Testis (tissue), 2 donors: ENCODE measurements at regions not wholly inside any gene's neighbourhood (a gene's known extent, or its start where the extent isn't known, plus 50 kb on each side); places are given as distances from the start of the nearest gene placed in this dataset.

ENCODE experiments used
- DNase-seq: peaks from one replicate; pipeline ENCODE4 v3.0.0-alpha.2; 2019
- H3K27ac ChIP-seq, 2 donors: fragments of 200-600 bp; sonication (generic); one replicate each; pipeline ENCODE4 v1.5.1; 2019
- H3K27me3 ChIP-seq: fragments of 200-600 bp; sonication (generic); one replicate; pipeline ENCODE4 v1.5.1; 2019
- H3K36me3 ChIP-seq: fragments of 200-600 bp; sonication (generic); one replicate; pipeline ENCODE4 v1.5.1; 2017; ENCODE audit warnings: low read depth; ENCODE audit errors: missing control alignments
- H3K4me1 ChIP-seq: fragments of 200-600 bp; sonication (generic); one replicate; pipeline ENCODE4 v1.5.1; 2019
- H3K4me3 ChIP-seq, 2 donors: fragments of 200-600 bp; sonication (generic); one replicate each; pipeline ENCODE4 v1.5.1; 2017 to 2019
- H3K9me3 ChIP-seq: fragments of 200-600 bp; sonication (generic); one replicate; pipeline ENCODE4 v1.5.1; 2017
- POLR2A ChIP-seq: fragments of 450-650 bp; IDR thresholded peaks from one replicate; pipeline ENCODE4 v1.6.1; 2017; ENCODE audit warnings: antibody characterized with exemption, mild to moderate bottlenecking, moderate library complexity
- WGBS, 2 donors: methylation state at CpG; one replicate each; pipeline ENCODE4 v1.1.5; 2018; 5-methylcytosine and 5-hydroxymethylcytosine counted together
- intact Hi-C: fragments of 100-400 bp; cut with DNase I; formaldehyde crosslinking; loops from one replicate; pipeline ENCODE4 v1.15.1; 2023; ENCODE audit warnings: low total_unique reads
- TF ChIP-seq, protein P1 (sequence below), 3 experiments: fragments of 450-650 bp in 2 of 3; fragments of 200-600 bp in 1 of 3; sonication (generic) in 1 of 3; IDR thresholded peaks; one replicate each; pipeline ENCODE4 v1.5.1; 2016 to 2019; ENCODE audit warnings: antibody characterized with exemption in 3 of 3, mild to moderate bottlenecking in 2 of 3, moderate library complexity in 1 of 3

- Histone ChIP-seq H3K9me3 (no peaks in the 10 kb centered on the region), H3K36me3 (no peaks in the 10 kb centered on the region), H3K27ac (no peak overlapping the region), H3K4me1 (no peaks in the 10 kb centered on the region), H3K4me3 (no peak overlapping the region), H3K27me3 (no peaks in the 10 kb centered on the region)
- TF ChIP-seq, protein P1, sequence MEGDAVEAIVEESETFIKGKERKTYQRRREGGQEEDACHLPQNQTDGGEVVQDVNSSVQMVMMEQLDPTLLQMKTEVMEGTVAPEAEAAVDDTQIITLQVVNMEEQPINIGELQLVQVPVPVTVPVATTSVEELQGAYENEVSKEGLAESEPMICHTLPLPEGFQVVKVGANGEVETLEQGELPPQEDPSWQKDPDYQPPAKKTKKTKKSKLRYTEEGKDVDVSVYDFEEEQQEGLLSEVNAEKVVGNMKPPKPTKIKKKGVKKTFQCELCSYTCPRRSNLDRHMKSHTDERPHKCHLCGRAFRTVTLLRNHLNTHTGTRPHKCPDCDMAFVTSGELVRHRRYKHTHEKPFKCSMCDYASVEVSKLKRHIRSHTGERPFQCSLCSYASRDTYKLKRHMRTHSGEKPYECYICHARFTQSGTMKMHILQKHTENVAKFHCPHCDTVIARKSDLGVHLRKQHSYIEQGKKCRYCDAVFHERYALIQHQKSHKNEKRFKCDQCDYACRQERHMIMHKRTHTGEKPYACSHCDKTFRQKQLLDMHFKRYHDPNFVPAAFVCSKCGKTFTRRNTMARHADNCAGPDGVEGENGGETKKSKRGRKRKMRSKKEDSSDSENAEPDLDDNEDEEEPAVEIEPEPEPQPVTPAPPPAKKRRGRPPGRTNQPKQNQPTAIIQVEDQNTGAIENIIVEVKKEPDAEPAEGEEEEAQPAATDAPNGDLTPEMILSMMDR (IDR thresholded peaks at IDR 0.05): no peak
- no peak for TF ChIP-seq POLR2A
- intact Hi-C loops: no loop called here
- no peak for DNase-seq
Measured at GRCh38 chr10:83144461-83144860, 994.8 kb upstream of the GHITM start.

DNA sequence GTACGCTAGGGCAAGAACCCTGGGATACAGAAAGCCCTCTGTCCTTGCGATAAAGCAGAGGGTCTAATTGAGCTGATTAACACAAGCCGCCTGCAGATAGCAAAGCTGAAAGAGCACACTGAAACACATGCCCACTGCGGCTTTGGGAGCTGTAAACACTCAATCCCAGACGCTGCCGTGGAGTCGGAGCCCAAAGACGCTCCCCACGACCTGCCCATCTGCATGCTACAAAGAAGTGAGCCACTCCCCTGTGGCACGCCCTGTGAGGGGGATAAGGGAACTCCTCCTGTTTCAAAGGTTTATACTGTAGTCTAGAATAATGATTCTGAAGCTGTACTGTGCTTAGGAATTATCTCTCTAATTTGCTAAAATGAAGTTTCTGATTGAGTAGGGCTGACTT, 985.6 kb upstream of the GHITM start:
- WGBS, 2 donors: 67 to 70% methylated on average over 5 to 10 of the region's 10 CpGs
- H3K4me3 ChIP-seq: peak overlapping the region in 1 of 2 donors; percentile 6

GRCh38 chr10:83164156-83164555, 975.2 kb upstream of the GHITM start:
- Histone ChIP-seq H3K4me1 (no peaks in the 10 kb centered on the region), H3K9me3 (no peaks in the 10 kb centered on the region), H3K36me3 (no peaks in the 10 kb centered on the region), H3K27me3 (no peaks in the 10 kb centered on the region), H3K4me3 (no peak overlapping the region), H3K27ac (no peak overlapping the region)
- 60 to 69% methylated on average over 3 of the region's 3 CpGs for WGBS, 2 donors
- intact Hi-C loops: no loop called here
- DNase-seq: no peak
- TF ChIP-seq, protein P1 (IDR thresholded peaks at IDR 0.05): no peak
- no peak for TF ChIP-seq POLR2A

More for the DNA sequence above, 985.6 kb upstream of the GHITM start:
- no peak overlapping the region for H3K27ac ChIP-seq
- no peaks in the 10 kb centered on the region for H3K27me3 ChIP-seq
- no peaks in the 10 kb centered on the region for H3K9me3 ChIP-seq
- TF ChIP-seq, protein P1 (IDR thresholded peaks at IDR 0.05): no peak
- TF ChIP-seq POLR2A: no peak
- intact Hi-C loops: no loop called here
- no peaks in the 10 kb centered on the region for H3K4me1 ChIP-seq
- no peaks in the 10 kb centered on the region for H3K36me3 ChIP-seq
- no peak for DNase-seq

GRCh38 chr10:83165265-83165664, 974.0 kb upstream of the GHITM start:
- no peak for DNase-seq
- Histone ChIP-seq H3K27ac (no peak overlapping the region), H3K4me3 (no peak overlapping the region), H3K4me1 (no peaks in the 10 kb centered on the region), H3K36me3 (no peaks in the 10 kb centered on the region), H3K9me3 (no peaks in the 10 kb centered on the region), H3K27me3 (no peaks in the 10 kb centered on the region)
- TF ChIP-seq POLR2A: no peak
- TF ChIP-seq, protein P1 (IDR thresholded peaks at IDR 0.05): no peak
- 67 to 73% methylated on average over 3 of the region's 3 CpGs for WGBS, 2 donors
- intact Hi-C loops: no loop called here

DNA sequence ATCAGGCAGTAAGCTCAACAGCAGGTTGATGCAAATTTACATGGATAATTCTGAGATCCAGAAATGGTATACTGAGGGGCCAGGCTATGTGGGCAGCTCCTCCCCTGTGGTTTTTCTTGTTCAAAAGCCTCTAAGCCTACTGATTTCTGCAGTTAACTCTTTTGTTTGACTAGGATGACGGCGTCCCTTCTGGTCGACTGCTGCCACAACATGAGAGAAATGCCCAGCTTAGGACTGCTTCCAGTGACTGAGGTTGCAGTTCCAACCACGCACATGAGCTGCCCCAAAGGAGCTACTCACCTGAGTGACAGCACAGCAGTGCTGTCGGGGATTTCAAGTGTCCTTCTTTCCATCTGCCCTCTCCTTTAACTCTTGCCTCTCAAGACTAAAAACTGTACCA, 973.0 kb upstream of the GHITM start:
- TF ChIP-seq, protein P1 (IDR thresholded peaks at IDR 0.05): no peak
- no peak for TF ChIP-seq POLR2A
- intact Hi-C loops: no loop called here
- no peaks in the 10 kb centered on the region for H3K36me3 ChIP-seq
- WGBS, 2 donors: 66 to 76% methylated on average over 5 of the region's 5 CpGs
- H3K27me3 ChIP-seq: no peaks in the 10 kb centered on the region
- no peaks in the 10 kb centered on the region for H3K4me1 ChIP-seq
- DNase-seq: no peak
- H3K4me3 ChIP-seq: no peak overlapping the region
- no peaks in the 10 kb centered on the region for H3K9me3 ChIP-seq
- H3K27ac ChIP-seq: no peak overlapping the region
